Activated naive CD8-positive, alpha-beta T cell treated with anti-CD3 and anti-CD28 coated beads, Interleukin-2, amount 50 U/mL, for 16 hours (primary cell): ENCODE measurements at regions not wholly inside any gene's neighbourhood (a gene's known extent, or its start where the extent isn't known, plus 50 kb on each side); places are given as distances from the start of the nearest gene placed in this dataset.
"Not testable (repeated sequence)": the region's sequence is repeated elsewhere in the genome, so short reads cannot be mapped to it uniquely, and the experiment has no call there.

ENCODE experiments used
- DNase-seq: peaks from one replicate; pipeline ENCODE4 v3.0.0-alpha.2; 2020; ENCODE audit warnings: low read depth, low spot score

DNA sequence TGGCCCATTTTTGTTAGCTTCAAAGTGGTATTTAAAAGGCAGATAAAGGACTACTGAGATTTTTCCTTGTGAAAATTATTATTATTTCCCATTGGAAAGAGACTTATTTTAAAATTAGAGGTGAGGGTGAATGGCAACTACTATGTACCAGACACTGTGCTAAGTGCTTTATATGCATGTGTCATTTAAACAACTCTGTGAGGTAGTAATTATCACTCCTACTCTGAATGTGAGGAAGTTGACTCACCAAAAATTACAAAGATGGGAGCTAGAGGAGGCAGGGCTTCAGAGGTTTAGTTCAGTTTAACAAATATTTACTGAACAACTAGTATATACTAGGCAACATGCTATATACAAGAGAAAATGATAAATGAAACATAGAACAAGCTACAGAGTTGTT lies 78.2 kb downstream of the MSL3 start:
- DNase-seq: no peak

DNA sequence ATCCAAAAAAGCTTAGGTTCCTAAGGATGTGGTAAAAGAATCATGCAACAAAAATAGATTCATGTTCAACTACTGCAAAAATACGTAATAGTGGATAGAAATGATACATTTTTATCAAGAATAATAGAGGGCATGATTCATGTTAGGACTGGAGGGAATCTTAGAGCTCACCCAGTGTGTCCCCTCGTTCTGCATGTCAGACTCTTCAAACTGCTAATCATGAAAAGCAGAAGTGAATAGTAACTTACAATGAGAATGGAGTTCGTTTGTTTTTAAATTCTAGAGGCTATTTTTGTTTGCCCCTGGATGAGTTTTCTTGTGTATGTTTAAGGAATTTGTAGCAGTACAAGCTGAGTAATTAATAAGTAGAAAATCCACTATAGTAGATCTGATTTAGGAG lies 79.4 kb downstream of the MSL3 start:
- DNase-seq: no peak

DNA sequence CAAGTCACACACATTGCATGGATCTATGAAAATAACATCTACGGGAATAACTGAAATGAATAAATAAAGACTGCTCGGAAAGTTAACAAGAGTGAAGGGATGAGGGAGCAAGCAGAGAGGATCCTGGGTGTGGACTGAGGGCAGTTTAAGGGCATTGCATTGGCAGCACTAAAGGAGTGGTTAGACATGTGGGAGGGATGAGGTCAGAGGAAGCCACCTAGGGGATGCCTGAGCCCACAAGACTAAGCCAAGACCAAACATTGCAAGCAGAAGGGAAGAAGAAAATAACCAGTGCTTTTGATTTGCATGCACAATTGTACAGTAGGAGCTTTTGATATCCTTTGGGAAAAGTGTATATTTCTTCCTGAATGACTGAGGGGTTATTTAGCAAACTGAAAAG lies 106.1 kb downstream of the MSL3 start:
- DNase-seq: no peak

DNA sequence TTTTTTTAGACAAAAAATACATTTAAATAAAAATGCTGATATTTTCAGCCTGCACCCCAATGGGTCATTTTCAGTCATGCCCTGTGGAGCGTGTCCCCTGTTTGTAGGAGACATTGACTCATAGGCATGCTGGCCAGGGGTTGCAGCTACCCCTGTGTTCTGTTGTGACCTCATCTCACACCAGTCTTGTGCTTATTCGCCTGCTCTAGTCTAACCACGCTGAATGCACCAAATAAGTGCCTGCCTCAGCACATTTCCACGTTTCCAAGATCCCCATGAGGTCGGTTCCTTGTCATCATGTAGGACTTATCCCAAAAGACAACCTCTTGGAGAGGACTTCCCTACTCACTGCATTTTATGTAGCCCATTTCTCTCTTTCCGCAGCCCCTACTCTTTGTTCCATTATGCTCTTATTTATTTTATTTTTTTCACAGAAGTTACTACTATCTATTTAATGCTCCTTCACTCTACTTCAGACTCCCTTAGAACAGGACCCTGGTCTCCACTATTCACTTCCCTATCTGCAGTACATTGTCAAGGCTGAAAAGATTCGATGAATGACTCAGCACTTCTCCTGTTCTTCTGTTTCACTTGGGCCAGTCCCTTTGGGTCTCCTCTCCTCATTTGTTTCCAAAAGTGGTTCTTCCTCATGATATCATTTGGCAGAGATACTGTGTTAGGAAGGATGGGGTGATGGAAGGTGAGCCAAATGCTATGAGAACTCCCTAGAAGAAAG lies 109.7 kb downstream of the MSL3 start:
- no peak for DNase-seq

DNA sequence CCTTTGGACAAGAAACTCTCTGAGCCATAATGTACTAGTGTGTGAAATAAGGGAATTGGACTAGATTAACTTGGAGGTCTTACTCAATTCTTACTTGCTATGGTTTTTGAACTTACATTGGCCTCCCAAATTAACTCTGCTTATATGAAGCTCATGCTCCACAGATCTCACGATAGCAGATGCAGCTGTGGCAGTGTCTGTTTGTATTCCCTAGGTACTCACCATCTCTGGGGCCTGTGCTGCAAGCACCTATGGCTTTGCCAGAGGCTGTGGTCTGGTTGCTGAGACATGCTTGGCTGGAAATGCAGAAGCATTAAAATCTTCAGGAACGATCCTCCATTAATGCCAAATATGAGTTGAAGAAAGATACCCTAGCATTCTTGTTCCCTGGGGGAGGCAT lies 112.8 kb downstream of the MSL3 start:
- DNase-seq: no peak

DNA sequence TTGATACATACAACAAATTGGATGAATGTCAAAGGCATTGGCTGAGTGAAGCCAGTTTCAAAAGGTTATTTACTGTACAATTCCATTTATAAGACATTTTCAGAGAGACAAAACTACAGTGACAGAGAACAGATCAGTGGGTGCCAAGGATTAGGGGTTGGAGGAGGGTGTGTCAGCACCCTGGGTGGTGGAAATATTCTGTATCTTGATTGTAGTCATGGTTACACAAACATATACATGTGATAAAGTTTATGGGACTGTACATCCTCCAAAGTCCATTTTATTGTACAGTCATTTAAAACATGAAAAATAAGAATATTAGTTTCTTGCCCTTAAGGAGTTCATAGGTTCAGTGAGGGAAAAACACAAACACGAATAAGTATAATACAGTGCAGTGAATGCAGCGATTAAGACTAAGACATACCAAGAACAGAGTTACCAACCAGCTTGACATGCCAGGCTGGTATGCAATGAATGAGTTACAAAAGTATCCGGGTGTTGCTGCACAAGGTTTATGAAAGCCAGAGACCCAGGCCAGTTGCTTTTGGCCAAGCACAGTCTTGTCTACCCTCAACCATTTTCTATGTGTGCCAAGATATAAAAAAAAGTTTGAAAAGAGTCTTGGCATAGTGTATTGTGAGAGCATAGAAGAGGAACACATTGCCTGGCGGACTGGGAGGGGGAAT lies 123.6 kb downstream of the MSL3 start:
- DNase-seq: no peak

DNA sequence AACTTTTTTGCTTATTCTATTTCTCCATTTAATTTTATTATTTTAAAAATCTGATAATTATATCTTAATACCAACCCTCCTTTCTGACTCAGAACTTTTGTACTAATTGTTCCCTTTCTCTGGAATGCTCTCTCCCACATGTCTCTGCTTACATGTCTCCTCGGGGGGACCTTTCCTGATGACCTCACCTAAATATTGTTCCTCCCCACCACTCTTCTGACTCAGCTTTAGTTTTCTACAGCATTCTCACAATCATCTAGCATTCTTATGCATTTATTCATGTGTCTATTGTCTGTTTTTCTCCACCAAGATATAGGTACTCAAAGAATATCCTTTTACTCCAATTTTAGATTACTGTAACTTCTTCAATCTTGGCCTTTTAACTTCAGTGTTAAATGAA lies 128.7 kb downstream of the MSL3 start:
- no peak for DNase-seq

DNA sequence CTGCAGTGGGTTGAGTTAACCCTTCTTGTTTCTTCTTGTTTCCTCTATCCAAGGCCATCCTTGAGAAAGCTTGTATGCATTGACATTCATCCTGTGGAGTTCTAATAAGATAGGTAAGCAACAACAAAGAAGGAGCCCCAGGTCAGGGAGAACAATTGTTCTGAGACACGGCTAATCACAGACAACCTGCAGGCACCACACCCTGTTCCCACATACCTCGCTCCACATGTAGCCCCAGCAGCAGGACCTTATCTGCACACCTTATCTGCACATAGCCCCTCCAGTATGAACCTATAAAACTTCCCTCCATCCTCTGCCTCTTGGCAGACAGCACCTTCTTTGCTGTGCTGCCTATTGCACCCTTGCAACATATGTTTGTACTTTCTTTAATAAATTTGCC lies 129.1 kb downstream of the MSL3 start:
- no peak for DNase-seq

DNA sequence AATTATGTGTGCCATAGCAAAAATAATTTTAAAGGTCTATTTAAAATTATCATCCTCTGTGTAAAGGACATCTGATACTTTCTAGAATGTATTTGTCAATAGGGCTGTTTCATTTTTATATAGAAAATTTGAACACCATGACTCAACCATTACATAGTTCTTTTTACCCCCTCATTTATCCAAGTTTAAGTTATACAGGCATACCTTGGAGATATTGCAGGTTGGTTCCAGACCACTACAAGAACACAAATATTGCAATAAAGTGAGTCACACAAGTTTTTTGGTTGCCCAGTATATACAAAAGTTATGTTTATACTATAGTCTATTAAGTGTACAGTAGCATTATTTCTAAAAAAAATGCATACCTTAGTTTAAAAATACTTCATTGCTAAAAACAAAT lies 130.4 kb downstream of the MSL3 start:
- no peak for DNase-seq

DNA sequence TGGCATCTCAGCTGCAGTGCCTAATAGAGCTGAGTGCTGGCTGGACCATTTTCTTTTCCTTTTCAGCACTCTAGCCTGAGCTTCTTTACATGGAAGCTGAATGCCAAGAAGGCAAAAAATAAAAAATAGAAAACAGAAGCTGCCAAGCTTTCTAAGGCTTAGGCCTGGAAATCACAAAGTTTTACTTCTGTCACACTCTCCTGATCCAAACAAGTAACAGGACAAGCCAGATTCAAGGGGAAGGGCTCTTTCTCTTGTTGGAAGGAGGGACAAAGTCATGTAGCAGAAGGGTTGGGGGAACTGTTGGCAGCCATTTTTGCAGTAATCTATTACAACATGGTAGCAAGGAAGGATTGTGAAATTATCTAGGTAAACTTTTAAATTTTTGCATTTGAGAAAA lies 131.8 kb downstream of the MSL3 start:
- DNase-seq: no peak

DNA sequence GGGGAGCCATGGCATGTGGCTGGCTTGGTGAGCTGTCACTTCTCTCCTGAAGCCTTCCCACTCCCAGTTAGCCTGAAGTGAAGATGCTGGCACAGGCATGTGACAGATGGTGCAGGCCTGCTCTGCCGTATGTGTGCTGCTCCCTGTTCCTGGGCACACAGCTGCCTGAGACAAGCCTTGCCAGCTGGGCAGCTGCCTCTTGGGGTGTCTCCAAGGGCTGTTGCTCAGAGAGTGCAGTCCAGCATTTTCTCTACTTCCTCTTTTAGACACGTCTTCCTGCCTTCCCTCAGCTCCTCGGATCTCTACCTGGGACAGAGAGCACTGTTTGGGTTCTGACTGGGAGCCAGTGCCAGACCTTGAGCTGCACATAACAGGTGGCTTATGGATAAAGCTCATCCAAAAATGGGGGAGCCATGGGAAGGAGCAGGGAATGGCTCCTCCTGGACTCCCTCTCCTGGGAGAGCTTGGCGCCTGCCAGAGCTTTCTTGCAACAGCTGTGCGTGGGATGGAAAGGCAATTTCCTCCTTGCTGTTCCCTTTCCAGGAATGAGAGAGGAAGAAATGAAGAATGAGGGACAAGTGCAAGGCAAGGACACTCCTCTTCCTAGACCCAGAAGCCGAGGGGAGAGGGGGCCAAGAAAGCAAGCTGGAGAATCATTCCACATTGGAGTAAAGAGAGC lies 132.9 kb downstream of the MSL3 start:
- no peak for DNase-seq

DNA sequence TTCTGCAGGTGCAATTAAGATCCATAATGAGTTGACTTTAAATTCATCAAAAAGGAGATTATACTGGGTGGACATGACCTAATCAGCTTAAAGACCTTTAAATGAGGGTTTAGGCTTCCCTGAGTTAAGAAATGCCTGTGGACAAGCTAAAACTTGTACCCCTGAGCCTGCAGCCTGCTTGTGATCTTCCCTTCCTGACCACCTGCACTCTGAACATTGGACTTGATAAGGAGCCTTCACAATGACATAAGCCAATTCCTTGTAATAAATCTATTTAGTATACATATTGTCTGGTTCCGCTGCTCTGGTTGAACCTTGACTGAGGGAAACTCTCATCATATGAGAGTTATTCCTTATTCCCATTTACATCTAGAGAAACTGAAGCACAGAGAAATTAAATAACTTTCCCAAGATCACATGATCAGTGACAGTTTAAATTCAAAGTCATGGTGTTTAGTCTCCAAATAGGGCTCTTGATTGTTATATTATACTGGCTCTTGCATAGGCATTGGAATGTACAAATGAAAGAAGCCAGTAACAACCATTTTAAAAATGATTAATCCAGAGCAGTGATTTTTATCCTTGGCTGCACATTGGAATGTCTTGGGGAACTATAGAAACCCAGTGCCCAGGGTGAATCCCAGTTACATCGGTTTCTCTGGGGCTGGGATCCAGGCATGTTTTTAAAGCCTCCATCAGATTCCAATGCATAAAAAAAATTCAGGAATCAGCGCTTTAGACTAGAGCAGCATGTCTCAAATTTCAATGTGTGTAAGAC lies 136.1 kb downstream of the MSL3 start:
- DNase-seq: no peak

DNA sequence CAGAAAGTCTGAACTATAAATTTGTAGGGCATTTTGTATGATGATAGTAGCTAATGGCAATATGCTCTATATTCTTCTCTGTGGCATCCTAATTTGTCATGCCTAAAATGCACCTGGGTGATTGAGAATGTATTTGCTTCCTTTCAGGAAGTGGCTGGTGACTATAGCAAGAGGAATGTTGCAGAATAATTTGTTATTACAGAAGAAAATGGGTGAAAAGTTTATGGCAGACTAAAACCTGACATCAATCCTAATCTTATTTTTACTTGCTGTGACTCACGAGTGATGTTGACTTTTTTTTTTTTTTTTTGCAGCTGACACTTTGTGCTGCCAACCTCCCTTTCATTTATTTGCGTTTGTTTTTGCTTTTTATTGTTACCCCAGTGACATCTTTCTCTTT lies 141.1 kb downstream of the MSL3 start:
- no peak for DNase-seq

DNA sequence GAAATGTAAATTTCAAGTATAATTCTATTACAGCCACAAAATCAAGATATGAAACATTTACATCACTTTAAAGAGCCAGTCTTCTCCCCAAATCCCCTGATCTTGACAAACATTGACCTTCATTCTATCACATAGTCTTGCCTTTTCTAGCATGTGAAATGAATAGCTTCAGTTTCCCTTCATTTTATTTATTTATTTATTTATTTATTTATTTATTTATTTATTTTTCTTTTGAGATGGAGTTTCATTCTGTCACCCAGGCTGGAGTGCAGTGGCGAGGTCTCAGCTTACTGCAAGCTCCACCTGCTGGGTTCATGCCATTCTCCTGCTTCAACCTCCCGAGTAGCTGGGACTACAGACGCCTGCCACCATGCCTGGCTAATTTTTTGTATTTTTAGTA lies 147.9 kb downstream of the MSL3 start:
- DNase-seq: not testable (repeated sequence)

DNA sequence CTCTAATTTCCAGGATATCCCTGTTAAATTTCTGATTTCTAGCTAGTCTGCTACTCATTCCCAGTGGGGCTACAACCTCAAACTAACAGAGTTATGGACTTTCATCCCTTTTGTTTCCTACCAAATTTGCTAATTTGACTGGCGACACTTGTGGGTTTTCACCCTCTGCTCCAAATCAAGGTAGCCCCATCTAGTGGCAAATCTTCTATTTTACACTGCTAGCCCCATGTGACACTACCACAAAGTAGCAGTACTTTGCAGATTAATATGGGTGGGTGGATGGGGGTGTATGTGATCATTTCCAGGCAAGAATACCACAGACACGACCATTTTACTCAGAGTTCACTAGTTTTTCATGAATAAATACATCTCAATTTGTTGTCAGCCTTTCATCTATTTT lies 150.3 kb downstream of the MSL3 start:
- peak; percentile 0 for DNase-seq

DNA sequence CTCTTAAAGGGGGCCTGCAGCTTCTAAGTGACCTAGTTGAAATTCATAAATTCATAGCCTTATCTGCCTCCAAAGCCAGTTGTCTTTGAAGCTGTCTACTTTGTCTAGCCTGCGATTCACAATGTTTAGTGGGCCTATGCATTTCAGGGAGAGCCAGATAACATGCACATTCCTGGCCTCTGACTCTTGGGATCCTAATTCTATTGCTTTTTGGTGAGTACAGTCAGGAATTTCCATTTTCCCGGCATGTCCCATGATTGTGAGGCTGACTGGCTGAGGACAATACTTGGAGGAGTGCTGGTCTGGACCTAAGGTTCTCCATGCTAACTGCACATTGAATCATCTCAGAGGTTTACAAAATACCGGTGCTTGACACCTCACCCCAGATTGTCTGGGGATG lies 155.0 kb downstream of the MSL3 start:
- DNase-seq: no peak

DNA sequence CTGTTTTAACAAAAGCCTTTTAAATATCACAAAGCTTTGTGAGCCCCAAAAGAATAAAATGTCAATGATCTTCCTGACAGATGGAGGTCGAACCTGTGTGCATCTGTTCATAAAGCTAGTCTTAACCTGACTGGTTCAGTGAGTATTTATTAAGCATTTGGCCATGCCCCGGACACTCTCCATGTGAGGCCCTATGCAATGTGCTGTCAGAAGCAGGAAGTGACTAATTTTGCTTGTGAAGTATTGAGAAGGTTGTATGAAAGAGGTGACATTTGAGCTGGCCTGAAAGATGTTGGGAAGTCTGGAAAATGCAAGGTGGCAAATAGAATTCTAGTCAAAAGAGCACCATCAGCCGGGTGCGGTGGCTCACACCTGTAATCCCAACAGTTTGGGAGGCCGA lies 171.4 kb downstream of the MSL3 start:
- DNase-seq: no peak

DNA sequence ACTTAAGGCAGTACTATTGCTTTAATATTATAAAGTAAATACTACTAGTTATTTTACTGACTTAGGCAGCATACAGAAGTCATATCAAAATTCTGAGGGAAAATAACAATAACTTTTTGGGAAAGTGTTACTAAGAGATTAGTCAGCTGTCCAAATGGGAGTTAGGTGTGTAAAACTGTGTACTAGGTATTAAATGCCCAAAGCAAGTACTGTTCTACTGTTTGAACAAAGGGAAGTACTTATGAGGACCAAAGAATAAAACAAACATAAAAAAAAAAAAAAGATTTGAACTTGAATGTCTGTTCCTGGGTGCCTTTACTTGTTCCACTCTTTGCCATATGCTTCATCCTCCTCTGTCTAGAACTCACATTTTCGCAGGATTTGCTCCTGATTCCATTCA lies 174.4 kb downstream of the MSL3 start:
- DNase-seq: no peak

DNA sequence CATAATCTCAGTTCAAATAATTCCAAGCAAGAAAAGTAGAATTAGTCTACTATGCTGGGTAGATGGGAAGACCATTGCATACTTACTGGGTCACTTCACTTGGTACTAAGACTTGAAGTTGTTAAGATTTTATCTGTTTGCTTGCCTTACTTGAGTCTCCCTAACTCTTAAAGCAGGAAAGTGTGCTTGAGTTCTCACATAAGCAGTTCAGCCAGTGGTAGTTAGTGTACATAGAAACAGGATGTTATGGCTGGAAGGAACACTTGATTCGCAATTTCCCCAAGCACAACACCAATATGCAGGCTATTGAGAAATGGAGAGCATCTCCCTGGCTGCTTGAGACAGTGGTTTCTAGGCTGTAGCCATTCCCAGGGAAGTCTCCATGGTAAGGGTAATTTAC lies 176.1 kb downstream of the MSL3 start:
- DNase-seq: no peak

DNA sequence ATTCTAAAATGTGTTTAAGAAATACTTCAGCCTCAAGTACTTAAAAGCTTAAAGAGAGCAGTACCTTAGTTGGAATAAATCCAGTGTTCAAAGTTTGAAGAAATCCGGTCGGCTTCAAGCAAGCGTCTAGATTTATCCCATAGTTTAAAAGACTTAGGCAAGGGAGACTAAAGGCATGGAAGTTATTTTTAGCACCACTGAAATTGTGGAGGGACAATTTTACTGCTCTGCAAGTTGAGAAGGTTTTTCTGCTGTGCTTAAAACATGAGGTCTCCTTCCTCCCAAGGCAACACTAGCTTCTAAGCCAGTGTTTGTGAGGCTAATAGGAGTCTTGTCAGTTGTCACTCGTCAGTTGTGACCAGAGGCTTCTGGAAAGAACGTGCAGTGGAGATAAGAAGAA lies 183.5 kb downstream of the MSL3 start:
- DNase-seq: no peak

DNA sequence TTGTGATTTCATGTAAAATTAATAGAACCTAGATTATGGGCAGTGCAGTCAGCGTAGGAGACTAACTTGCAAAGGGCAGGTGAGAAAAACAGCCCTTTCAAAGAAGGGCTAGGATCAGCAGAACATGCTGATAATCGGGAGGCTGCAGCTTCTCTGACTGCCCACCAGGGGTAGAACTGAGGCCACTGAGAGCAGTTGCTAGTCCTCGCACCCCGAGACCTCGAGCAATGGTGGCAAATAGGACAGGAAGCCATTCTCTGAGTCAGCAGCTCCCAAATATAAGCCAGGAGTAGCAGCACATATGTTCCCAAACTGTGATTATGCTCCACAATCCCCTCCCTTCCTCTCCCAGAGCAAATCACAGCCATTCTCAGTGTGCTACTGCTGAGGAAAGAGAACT lies 186.5 kb downstream of the MSL3 start:
- no peak for DNase-seq

DNA sequence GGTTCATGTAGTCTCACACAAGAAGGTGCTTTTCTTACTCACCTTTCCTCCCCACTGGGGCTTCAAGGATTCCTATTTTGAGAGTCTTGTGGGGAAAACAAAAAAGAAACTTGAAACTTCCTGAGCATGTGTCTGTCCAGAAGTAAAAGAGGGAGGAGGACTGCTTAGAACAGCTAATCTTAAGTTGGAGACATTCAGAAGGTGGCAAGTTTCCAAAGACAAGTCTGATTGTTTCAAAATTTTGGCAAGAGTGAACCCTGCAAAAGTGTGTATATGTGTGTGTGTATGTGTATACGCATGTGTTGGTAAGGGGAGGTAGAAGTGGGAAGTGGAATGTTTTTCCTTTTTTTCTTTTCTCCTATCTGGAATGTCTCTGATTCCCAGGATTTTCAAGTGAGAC lies 189.0 kb upstream of the FRMPD4 start:
- DNase-seq: no peak
